Neuronal stem cell (in vitro differentiated cells): ENCODE measurements at regions not wholly inside any gene's neighbourhood (a gene's known extent, or its start where the extent isn't known, plus 50 kb on each side); places are given as distances from the start of the nearest gene placed in this dataset.

Source experiments
- DNase-seq: peaks from one replicate; pipeline ENCODE4 v3.0.0-alpha.2; 2013; ENCODE audit warnings: low spot score
- H2AFZ ChIP-seq: one replicate; pipeline ENCODE4 v1.6.1; 2013; ENCODE audit warnings: mild to moderate bottlenecking, low read length, inconsistent platforms
- H2AK5ac ChIP-seq: 2 replicates; pipeline ENCODE4 v1.6.1; 2013; ENCODE audit warnings: low read depth, mild to moderate bottlenecking, inconsistent platforms, low read length, moderate library complexity, mixed read lengths
- H2BK120ac ChIP-seq: 2 replicates; pipeline ENCODE4 v1.6.1; 2013; ENCODE audit warnings: low read depth, mild to moderate bottlenecking, inconsistent platforms, low read length, moderate library complexity, mixed read lengths
- H2BK12ac ChIP-seq: one replicate; pipeline ENCODE4 v1.6.1; 2013; ENCODE audit warnings: low read length, inconsistent platforms
- H2BK15ac ChIP-seq: 2 replicates; pipeline ENCODE4 v1.6.1; 2013; ENCODE audit warnings: mild to moderate bottlenecking, low read length, inconsistent platforms, mixed read lengths
- H2BK5ac ChIP-seq: one replicate; pipeline ENCODE4 v1.6.1; 2013; ENCODE audit warnings: inconsistent platforms, mild to moderate bottlenecking, low read length, moderate library complexity
- H3K14ac ChIP-seq: one replicate; pipeline ENCODE4 v1.6.1; 2013; ENCODE audit warnings: low read length, inconsistent platforms
- H3K18ac ChIP-seq: 2 replicates; pipeline ENCODE4 v1.6.1; 2013; ENCODE audit warnings: low read length, inconsistent platforms
- H3K23ac ChIP-seq: 2 replicates; pipeline ENCODE4 v1.6.1; 2013; ENCODE audit warnings: low read depth, mild to moderate bottlenecking, mixed read lengths, low read length, inconsistent platforms; ENCODE audit not compliant: poor library complexity
- H3K27ac ChIP-seq: replicated peaks from 3 replicates; pipeline ENCODE4 v1.5.1; 2013; ENCODE audit warnings: low read length, inconsistent platforms
- H3K27me3 ChIP-seq, 3 experiments: 2 replicates each; pipeline ENCODE4 v1.6.1; 2013; ENCODE audit warnings: low read length in 3 of 3, mild to moderate bottlenecking in 2 of 3, inconsistent platforms in 1 of 3, low read depth in 1 of 3, mixed read lengths in 1 of 3, moderate library complexity in 1 of 3; ENCODE audit not compliant: control insufficient read depth in 3 of 3, insufficient read depth in 3 of 3
- H3K36me3 ChIP-seq, 2 donors: replicated peaks in 1 of 2; 2 replicates each; pipeline ENCODE4 v1.6.1; 2013; ENCODE audit warnings: low read length in 2 of 2; ENCODE audit not compliant: control insufficient read depth in 2 of 2, insufficient read depth in 2 of 2
- H3K4ac ChIP-seq: 2 replicates; pipeline ENCODE4 v1.6.1; 2013; ENCODE audit warnings: inconsistent platforms, mild to moderate bottlenecking, low read length, moderate library complexity
- H3K4me1 ChIP-seq, 2 donors: 1 replicate in 1 of 2; 2 replicates in 1 of 2; pipeline ENCODE4 v1.6.1; 2013; ENCODE audit warnings: low read length in 2 of 2, low read depth in 1 of 2; ENCODE audit not compliant: control insufficient read depth in 2 of 2, insufficient read depth in 1 of 2
- H3K4me2 ChIP-seq: one replicate; pipeline ENCODE4 v1.6.1; 2013; ENCODE audit warnings: mild to moderate bottlenecking, low read length, inconsistent platforms; ENCODE audit not compliant: insufficient read depth, poor library complexity, severe bottlenecking
- H3K4me3 ChIP-seq, 2 donors: 2 replicates each; pipeline ENCODE4 v1.5.1; 2013; ENCODE audit warnings: low read length in 2 of 2, mild to moderate bottlenecking in 2 of 2, inconsistent platforms in 1 of 2, moderate library complexity in 1 of 2
- H3K79me1 ChIP-seq: one replicate; pipeline ENCODE4 v1.6.1; 2013; ENCODE audit warnings: low read depth, mild to moderate bottlenecking, inconsistent platforms, low read length, moderate library complexity
- H3K9ac ChIP-seq: one replicate; pipeline ENCODE4 v1.6.1; 2013; ENCODE audit warnings: mild to moderate bottlenecking, low read depth, low read length, inconsistent platforms; ENCODE audit not compliant: poor library complexity
- H3K9me3 ChIP-seq, 2 donors: replicated peaks in 1 of 2; 2 replicates each; pipeline versions ENCODE3 to v1.6.1; 2013; ENCODE audit warnings: low read length in 2 of 2, mild to moderate bottlenecking in 2 of 2, inconsistent platforms in 1 of 2, low read depth in 1 of 2, mixed read lengths in 1 of 2, moderate library complexity in 1 of 2; ENCODE audit not compliant: control insufficient read depth in 2 of 2, insufficient read depth in 1 of 2
- H4K8ac ChIP-seq: one replicate; pipeline ENCODE4 v1.6.1; 2013; ENCODE audit warnings: low read depth, mild to moderate bottlenecking, inconsistent platforms, low read length, moderate library complexity
- H4K91ac ChIP-seq: one replicate; pipeline ENCODE4 v1.6.1; 2013; ENCODE audit warnings: low read length, low read depth, mild to moderate bottlenecking, inconsistent platforms; ENCODE audit not compliant: poor library complexity
- WGBS, 2 donors: extraction: QIAGEN DNeasy Blood & Tissue Kit; methylation state at CpG; one replicate each; pipeline ENCODE4 v1.1.7; 2013; ENCODE audit warnings: missing lambda C conversion rate in 2 of 2, mixed read lengths in 1 of 2; ENCODE audit not compliant: insufficient read length in 2 of 2, insufficient replicate concordance in 1 of 2; ENCODE audit errors: extremely low coverage in 2 of 2; 5-methylcytosine and 5-hydroxymethylcytosine counted together

DNA sequence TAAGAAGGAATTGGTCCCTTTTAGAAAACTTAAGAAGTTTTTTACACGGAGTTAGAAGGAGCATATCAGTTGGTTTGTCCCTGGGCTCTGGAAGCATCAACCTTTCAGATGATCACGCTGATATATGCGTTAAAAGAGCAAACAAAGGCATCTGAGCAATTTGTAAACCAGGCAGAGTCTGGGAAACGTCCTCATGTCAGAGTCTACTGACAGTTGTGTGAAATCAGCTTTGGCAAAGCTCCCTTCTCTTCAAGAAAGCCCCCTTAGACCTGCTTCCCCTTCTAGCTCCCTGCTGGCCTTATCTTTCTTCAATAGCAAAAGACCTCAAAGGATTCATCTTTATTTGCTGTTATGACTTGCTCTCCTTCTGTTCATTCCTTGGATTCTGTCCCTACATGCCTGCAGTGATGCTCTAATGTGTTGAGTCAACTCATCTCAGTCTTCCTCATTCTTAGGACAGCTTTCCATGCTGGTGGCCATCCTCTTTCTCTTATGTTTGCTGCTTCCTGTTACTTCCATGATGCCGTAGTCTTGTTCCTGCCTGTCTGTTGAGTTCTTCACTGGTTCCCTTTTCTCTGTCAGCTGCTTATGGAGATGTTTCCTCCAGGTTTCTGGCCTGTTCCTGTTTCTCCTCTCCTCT is 106.5 kb upstream of the BMPER start:
- DNase-seq, result no peak
- no peak overlapping the region for H2BK120ac ChIP-seq
- no CpG with 5 or more reads among the region's 5 CpGs for WGBS, 2 donors

DNA sequence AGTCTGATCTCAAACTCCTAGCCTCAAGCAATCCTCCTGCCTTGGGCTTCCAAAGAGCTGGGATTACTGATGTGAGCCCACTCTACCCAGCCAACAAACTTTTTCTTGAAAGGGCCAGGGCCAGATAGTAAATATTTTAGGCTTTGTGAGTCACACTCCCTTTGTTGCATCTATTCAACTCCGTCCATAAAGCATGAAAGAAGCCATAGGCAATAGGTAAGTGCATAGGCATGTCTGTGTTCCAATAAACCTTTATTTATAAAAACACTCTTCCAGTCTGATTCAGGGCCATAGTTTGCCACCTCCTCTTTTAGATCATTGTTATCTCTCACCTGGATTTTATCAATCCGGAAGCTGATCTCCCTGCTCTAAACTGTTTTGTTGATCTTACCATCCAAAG is 105.6 kb upstream of the BMPER start:
- no peak overlapping the region for H2BK12ac ChIP-seq
- no CpG with 5 or more reads among the region's 2 CpGs for WGBS, 2 donors
- no peaks in the 10 kb centered on the region for H3K27me3 ChIP-seq
- H3K36me3 ChIP-seq, result no peaks in the 10 kb centered on the region
- H2BK15ac ChIP-seq, result no peak overlapping the region
- H2AK5ac ChIP-seq, result no peak overlapping the region
- no peaks in the 10 kb centered on the region for H3K79me1 ChIP-seq
- no peak overlapping the region for H3K4me2 ChIP-seq
- no peak overlapping the region for H3K4ac ChIP-seq
- no peak overlapping the region for H2BK5ac ChIP-seq
- H3K14ac ChIP-seq, result no peak overlapping the region
- no peak overlapping the region for H4K91ac ChIP-seq
- H3K9me3 ChIP-seq, result no peaks in the 10 kb centered on the region
- DNase-seq, result no peak
- H2BK120ac ChIP-seq, result no peak overlapping the region
- H3K27ac ChIP-seq, result no peak overlapping the region
- H3K23ac ChIP-seq, result no peak overlapping the region
- no peak overlapping the region for H2AFZ ChIP-seq
- no peak overlapping the region for H4K8ac ChIP-seq
- no peaks in the 10 kb centered on the region for H3K4me1 ChIP-seq
- H3K4me3 ChIP-seq, result no peak overlapping the region
- no peak overlapping the region for H3K18ac ChIP-seq
- H3K9ac ChIP-seq, result no peak overlapping the region

More for the DNA sequence above, 106.5 kb upstream of the BMPER start:
- Histone ChIP-seq H2AFZ (no peak overlapping the region), H2AK5ac (no peak overlapping the region), H2BK12ac (no peak overlapping the region), H3K4me2 (no peak overlapping the region), H3K9me3 (no peaks in the 10 kb centered on the region), H3K14ac (no peak overlapping the region), H3K4ac (no peak overlapping the region), H3K4me3 (no peak overlapping the region), H3K4me1 (no peaks in the 10 kb centered on the region), H3K27ac (no peak overlapping the region), H3K23ac (no peak overlapping the region), H4K8ac (no peak overlapping the region), H2BK5ac (no peak overlapping the region), H3K27me3 (no peaks in the 10 kb centered on the region), H3K18ac (no peak overlapping the region), H3K79me1 (no peaks in the 10 kb centered on the region), H2BK15ac (no peak overlapping the region), H4K91ac (no peak overlapping the region), H3K36me3 (no peaks in the 10 kb centered on the region), H3K9ac (no peak overlapping the region)

- Histone ChIP-seq H3K79me1 (no peaks in the 10 kb centered on the region), H2BK12ac (no peak overlapping the region), H3K14ac (no peak overlapping the region), H3K18ac (no peak overlapping the region), H2AK5ac (no peak overlapping the region), H2AFZ (no peak overlapping the region), H4K91ac (no peak overlapping the region), H3K4ac (no peak overlapping the region), H3K23ac (no peak overlapping the region), H3K27ac (no peak overlapping the region), H3K27me3 (no peaks in the 10 kb centered on the region), H3K4me2 (no peak overlapping the region), H3K36me3 (no peaks in the 10 kb centered on the region), H2BK5ac (no peak overlapping the region), H3K9me3 (no peaks in the 10 kb centered on the region), H3K4me1 (peaks cover 0 to 11% of the 10 kb centered on the region in 2 donors), H2BK15ac (no peak overlapping the region), H4K8ac (no peak overlapping the region), H3K9ac (no peak overlapping the region), H3K4me3 (no peak overlapping the region), H2BK120ac (no peak overlapping the region)
- no CpG with 5 or more reads among the region's 3 CpGs for WGBS, 2 donors
- no peak for DNase-seq
These were observed 102.7 kb upstream of the BMPER start for GRCh38 chr7:33802600-33802999.

- WGBS, 2 donors, result no CpG with 5 or more reads among the region's 7 CpGs
These were observed 101.1 kb upstream of the BMPER start for GRCh38 chr7:33804140-33804660.

More at GRCh38 chr7:33804140-33804660, 101.1 kb upstream of the BMPER start:
- no peak overlapping the region for H2BK120ac ChIP-seq
- no peak overlapping the region for H4K91ac ChIP-seq
- H3K79me1 ChIP-seq, result no peaks in the 10 kb centered on the region
- DNase-seq, result no peak
- H3K4ac ChIP-seq, result no peak overlapping the region
- no peaks in the 10 kb centered on the region for H3K27me3 ChIP-seq
- H4K8ac ChIP-seq, result no peak overlapping the region
- H3K18ac ChIP-seq, result no peak overlapping the region
- no peak overlapping the region for H2AK5ac ChIP-seq
- H3K4me1 ChIP-seq, result peaks cover 0 to 11% of the 10 kb centered on the region in 2 donors
- no peak overlapping the region for H3K9ac ChIP-seq
- H3K27ac ChIP-seq, result no peak overlapping the region
- no peak overlapping the region for H2BK15ac ChIP-seq
- H2AFZ ChIP-seq, result no peak overlapping the region
- H3K36me3 ChIP-seq, result no peaks in the 10 kb centered on the region
- H3K14ac ChIP-seq, result no peak overlapping the region
- no peak overlapping the region for H3K23ac ChIP-seq
- H3K4me3 ChIP-seq, result no peak overlapping the region
- no peak overlapping the region for H2BK12ac ChIP-seq
- no peak overlapping the region for H2BK5ac ChIP-seq
- no peak overlapping the region for H3K4me2 ChIP-seq
- H3K9me3 ChIP-seq, result no peaks in the 10 kb centered on the region
